Large intestine (tissue), 3 donors: ENCODE measurements at regions not wholly inside any gene's neighbourhood (a gene's known extent, or its start where the extent isn't known, plus 50 kb on each side); places are given as distances from the start of the nearest gene placed in this dataset.
"Not testable (repeated sequence)": the region's sequence is repeated elsewhere in the genome, so short reads cannot be mapped to it uniquely, and the experiment has no call there.

Source experiments
- DNase-seq, 2 donors: peaks; one replicate each; pipeline versions ENCODE4 v3.0.0 to v3.0.0-alpha.2; 2013
- H3K27ac ChIP-seq: one replicate; pipeline ENCODE4 v1.5.1; 2013; ENCODE audit warnings: low read length
- H3K27me3 ChIP-seq: 2 replicates; pipeline ENCODE4 v1.6.1; 2013; ENCODE audit warnings: low read length; ENCODE audit not compliant: control insufficient read depth, insufficient read depth
- H3K36me3 ChIP-seq: 2 replicates; pipeline ENCODE4 v1.6.1; 2013; ENCODE audit warnings: low read length; ENCODE audit not compliant: control insufficient read depth, insufficient read depth
- H3K4me1 ChIP-seq: one replicate; pipeline ENCODE4 v1.6.1; 2013; ENCODE audit warnings: low read length; ENCODE audit not compliant: control insufficient read depth, insufficient read depth
- H3K4me3 ChIP-seq: one replicate; pipeline ENCODE4 v1.5.1; 2013; ENCODE audit warnings: low read length
- H3K9me3 ChIP-seq: one replicate; pipeline ENCODE4 v1.6.1; 2013; ENCODE audit warnings: mild to moderate bottlenecking, low read depth, low read length, moderate library complexity; ENCODE audit not compliant: control insufficient read depth
- WGBS: methylation state at CpG from one replicate; pipeline ENCODE4 v1.1.5; 2013; ENCODE audit warnings: low lambda C conversion rate; ENCODE audit not compliant: insufficient coverage; 5-methylcytosine and 5-hydroxymethylcytosine counted together

- not testable (repeated sequence) for DNase-seq, H3K4me3 ChIP-seq, H3K27ac ChIP-seq, H3K4me1 ChIP-seq, H3K36me3 ChIP-seq, H3K9me3 ChIP-seq, H3K27me3 ChIP-seq
- no CpG with 5 or more reads among the region's 10 CpGs for WGBS
These were observed 4060.0 kb upstream of the TPTE start for GRCh38 chr21:6461358-6461757.

- WGBS: no CpG with 5 or more reads among the region's 11 CpGs
- H3K4me3 ChIP-seq, H3K9me3 ChIP-seq, H3K36me3 ChIP-seq, H3K27ac ChIP-seq, H3K4me1 ChIP-seq, H3K27me3 ChIP-seq, DNase-seq: not testable (repeated sequence)
These were observed 4057.0 kb upstream of the TPTE start for GRCh38 chr21:6464419-6464818.

GRCh38 chr21:6466081-6466698 lies 4055.2 kb upstream of the TPTE start:
- not testable (repeated sequence) for H3K27me3 ChIP-seq, H3K36me3 ChIP-seq, H3K4me3 ChIP-seq, H3K9me3 ChIP-seq, H3K4me1 ChIP-seq, DNase-seq, H3K27ac ChIP-seq
- WGBS: no CpG with 5 or more reads among the region's 62 CpGs

- not testable (repeated sequence) for H3K36me3 ChIP-seq, H3K27ac ChIP-seq, DNase-seq, H3K9me3 ChIP-seq, H3K4me3 ChIP-seq, H3K27me3 ChIP-seq, H3K4me1 ChIP-seq
- no CpG with 5 or more reads among the region's 33 CpGs for WGBS
These were observed 4054.7 kb upstream of the TPTE start for GRCh38 chr21:6466707-6467106.

DNA sequence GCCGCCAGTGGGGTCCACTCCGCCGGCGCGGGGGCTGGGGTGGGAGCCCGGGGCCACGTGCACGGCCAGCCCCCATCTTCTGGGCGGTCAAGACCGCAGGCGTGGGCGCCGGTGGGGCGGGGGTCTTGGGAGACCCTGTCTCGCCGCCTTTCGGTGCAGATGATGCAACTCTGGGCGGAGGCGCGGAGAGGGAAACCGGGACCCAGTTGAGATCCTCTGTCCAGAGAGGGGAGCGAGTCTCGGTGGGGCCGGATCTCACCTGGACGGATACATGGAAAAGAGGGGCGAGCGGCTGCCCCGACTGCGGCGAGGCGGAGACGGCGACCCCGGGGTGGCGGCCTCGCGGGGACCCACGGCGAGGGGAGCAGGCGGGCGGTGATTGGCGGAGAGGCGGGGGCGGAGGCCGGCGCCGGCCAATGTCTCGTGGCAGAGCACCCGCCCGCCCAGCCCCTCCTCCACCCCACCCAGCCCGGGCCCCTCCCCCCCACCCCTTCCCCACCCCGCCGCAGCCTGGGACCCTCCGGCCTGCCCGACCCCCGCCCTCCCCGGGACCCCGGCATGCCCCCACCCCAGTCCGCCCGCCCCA lies 4054.1 kb upstream of the TPTE start:
- not testable (repeated sequence) for H3K9me3 ChIP-seq, H3K4me1 ChIP-seq, DNase-seq, H3K27me3 ChIP-seq, H3K36me3 ChIP-seq, H3K27ac ChIP-seq, H3K4me3 ChIP-seq
- no CpG with 5 or more reads among the region's 60 CpGs for WGBS

DNA sequence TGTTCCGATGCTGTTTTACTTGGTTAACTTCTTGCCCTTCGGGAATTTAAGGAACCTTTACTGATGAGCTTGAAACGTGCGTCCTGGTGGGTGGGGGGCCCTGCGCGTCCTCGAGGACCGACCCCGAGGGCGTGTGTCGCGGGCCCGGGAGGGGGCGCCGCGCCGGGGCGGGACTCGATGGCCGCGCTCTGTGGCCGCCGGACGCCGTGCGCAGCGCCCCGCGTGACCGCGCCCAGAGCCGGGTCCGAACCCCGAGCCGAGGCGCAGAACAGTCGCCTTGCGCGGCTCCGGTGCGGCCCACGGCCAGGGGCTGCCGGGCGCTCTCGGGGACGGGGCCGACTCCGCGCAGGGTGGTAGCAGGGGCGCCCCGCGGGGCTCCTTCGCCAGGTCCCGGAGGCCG lies 4053.5 kb upstream of the TPTE start:
- not testable (repeated sequence) for DNase-seq, H3K27ac ChIP-seq, H3K4me3 ChIP-seq, H3K9me3 ChIP-seq, H3K36me3 ChIP-seq, H3K27me3 ChIP-seq, H3K4me1 ChIP-seq
- WGBS: no CpG with 5 or more reads among the region's 55 CpGs

DNA sequence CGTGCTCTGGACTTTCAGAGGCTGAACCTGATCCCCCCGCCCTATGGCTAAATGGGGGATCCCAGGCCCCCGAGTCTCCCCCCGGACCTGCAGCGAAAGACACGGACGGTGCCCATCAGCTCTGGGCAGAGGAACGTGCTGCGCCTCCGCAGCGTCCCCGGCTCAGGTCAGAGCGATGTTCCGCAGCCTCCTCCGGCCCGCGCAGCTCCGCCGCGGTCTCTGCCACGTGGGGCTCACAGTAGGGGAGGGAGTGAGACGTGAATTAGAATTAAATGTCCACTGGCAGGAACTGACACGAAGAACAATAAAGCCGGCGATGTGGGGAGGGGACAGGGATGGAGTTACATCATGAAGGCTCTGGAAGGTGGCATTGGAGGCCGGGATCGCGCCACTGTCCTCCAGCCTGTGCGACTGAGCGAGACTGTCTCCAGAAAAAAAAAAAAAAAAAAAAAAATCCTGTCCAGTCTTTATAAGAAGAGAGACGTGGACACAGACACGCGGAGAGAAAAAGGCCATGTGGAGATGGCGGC lies 4053.0 kb upstream of the TPTE start:
- not testable (repeated sequence) for H3K4me3 ChIP-seq, DNase-seq, H3K9me3 ChIP-seq, H3K36me3 ChIP-seq, H3K27ac ChIP-seq, H3K27me3 ChIP-seq, H3K4me1 ChIP-seq
- no CpG with 5 or more reads among the region's 34 CpGs for WGBS

DNA sequence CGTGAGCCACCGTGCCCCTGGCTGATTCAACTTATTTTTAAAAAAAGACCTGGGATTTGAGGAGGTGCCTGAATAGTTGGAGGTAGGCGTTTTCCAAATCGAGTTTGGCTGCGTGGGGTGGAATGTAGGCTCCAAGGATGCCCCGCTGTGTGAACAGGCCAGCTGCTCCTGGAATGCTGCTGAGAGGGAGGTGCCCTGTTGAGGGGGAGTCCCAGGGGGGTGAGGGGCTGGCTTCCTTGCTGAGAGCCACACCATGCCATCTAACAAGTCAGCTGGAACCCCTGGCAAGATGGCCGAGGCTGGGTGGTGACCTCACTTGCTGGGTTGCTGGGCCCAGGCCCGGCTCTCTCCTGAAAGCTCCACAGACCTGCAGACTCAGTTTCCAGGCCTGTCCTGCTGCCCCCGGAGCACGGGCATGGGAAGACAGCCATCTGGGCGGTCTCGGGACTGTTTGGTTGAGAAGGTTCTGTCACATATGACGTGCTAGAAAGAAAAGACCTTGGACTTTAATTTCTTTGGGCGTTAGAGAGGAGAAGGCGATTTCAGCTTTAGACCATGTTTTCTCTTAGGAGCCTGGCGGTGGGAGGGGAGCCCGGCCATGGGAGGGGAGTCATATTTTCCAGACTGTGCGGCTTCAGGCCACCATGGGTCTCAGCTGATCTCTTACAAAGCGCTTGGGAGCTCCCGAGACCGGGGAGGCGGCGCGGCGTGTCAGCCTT lies 4047.0 kb upstream of the TPTE start:
- DNase-seq, H3K9me3 ChIP-seq, H3K27me3 ChIP-seq, H3K4me3 ChIP-seq, H3K36me3 ChIP-seq, H3K4me1 ChIP-seq, H3K27ac ChIP-seq: not testable (repeated sequence)
- no CpG with 5 or more reads among the region's 25 CpGs for WGBS

DNA sequence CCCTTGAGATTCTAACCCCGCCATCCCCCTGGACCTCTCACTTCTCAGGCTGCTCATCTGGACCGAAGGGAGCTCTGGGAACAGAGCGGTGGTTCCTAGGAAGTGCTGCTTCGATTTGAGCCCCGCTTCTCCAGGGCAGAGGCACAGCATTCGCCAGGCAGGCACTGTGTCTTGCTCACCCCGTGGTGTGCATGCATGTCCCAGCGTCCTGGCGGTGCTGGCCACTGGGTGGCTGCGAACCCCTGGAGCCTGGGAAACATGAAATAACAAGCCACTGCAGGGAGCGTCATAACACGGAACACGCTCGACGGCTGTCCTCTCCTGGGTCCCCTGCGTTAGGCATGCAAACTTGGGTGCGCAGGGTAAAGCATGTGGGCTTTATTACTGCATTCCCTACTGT lies 4040.3 kb upstream of the TPTE start:
- no CpG with 5 or more reads among the region's 17 CpGs for WGBS
- H3K27ac ChIP-seq, H3K36me3 ChIP-seq, H3K9me3 ChIP-seq, H3K4me1 ChIP-seq, DNase-seq, H3K27me3 ChIP-seq, H3K4me3 ChIP-seq: not testable (repeated sequence)

GRCh38 chr21:6482616-6483015 lies 4038.8 kb upstream of the TPTE start:
- not testable (repeated sequence) for H3K36me3 ChIP-seq, H3K9me3 ChIP-seq, H3K27ac ChIP-seq, H3K4me3 ChIP-seq, DNase-seq, H3K27me3 ChIP-seq, H3K4me1 ChIP-seq
- WGBS: no CpG with 5 or more reads among the region's 3 CpGs

GRCh38 chr21:6483645-6484044 lies 4037.7 kb upstream of the TPTE start:
- WGBS: no CpG with 5 or more reads among the region's 4 CpGs
- H3K36me3 ChIP-seq, H3K4me1 ChIP-seq: not testable (repeated sequence)

More at GRCh38 chr21:6483645-6484044, 4037.7 kb upstream of the TPTE start:
- H3K27me3 ChIP-seq, H3K27ac ChIP-seq, H3K4me3 ChIP-seq, H3K9me3 ChIP-seq, DNase-seq: not testable (repeated sequence)
